ENCODE measurements at regions not wholly inside any gene's neighbourhood (a gene's known extent, or its start where the extent isn't known, plus 50 kb on each side); places are given as distances from the start of the nearest gene placed in this dataset.
"Not testable (repeated sequence)": the region's sequence is repeated elsewhere in the genome, so short reads cannot be mapped to it uniquely, and the experiment has no call there.

GRCh38 chr4:159837071-159837470 lies 734.2 kb downstream of the RAPGEF2 start:
- DNase-seq (ENCODE audit: low read depth) = no peak

GRCh38 chr4:159855731-159856130 lies 752.9 kb downstream of the RAPGEF2 start:
- no peak for DNase-seq (ENCODE audit: low read depth)

- no peak for DNase-seq (ENCODE audit: low read depth)
Measured at GRCh38 chr4:159856451-159856850, 753.6 kb downstream of the RAPGEF2 start.

- no peak for DNase-seq (ENCODE audit: low read depth)
Measured at GRCh38 chr4:159859656-159860148, 756.8 kb downstream of the RAPGEF2 start.

DNA sequence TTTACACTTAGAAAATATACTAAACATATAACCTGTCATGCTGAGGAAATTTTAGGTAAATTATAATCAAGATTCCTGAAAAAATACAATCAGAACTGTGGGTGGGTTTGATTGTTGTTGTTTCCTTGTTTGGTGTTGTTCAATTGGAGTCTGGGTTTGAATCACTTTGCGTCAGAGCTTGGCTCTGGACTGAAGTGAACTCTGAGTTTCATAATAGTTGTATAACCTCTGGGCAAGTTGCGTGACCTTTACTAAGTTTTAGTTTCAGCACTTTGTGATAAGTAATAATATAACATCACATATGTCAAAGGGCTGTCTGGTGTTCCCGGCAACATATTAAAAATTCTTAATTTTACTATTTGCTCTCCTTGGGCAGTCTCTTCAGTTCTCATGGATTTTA lies 758.1 kb downstream of the RAPGEF2 start:
- no peak for DNase-seq (ENCODE audit: low read depth)

DNA sequence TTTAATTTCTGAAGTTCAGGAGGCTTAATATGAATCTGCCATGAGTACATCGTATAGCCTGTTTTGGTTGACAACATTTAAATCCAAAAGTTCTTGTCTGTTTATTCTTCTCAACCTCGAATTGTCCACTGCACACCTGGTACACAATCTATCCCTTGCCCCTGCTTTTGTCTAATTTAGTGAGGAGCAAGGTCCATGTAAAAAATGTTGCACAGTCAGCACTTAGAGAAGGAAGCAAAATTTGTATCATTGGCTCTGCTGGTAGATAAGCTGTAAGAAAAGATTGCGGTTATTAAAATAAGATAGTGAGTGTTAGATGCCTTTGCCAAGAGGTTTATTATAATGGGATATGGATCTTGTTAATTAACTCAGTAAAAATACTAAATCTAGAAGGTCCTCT lies 761.5 kb downstream of the RAPGEF2 start:
- no peak for DNase-seq (ENCODE audit: low read depth)

- DNase-seq (ENCODE audit: low read depth) = no peak
Measured at GRCh38 chr4:159867673-159868072, 764.8 kb downstream of the RAPGEF2 start.

DNA sequence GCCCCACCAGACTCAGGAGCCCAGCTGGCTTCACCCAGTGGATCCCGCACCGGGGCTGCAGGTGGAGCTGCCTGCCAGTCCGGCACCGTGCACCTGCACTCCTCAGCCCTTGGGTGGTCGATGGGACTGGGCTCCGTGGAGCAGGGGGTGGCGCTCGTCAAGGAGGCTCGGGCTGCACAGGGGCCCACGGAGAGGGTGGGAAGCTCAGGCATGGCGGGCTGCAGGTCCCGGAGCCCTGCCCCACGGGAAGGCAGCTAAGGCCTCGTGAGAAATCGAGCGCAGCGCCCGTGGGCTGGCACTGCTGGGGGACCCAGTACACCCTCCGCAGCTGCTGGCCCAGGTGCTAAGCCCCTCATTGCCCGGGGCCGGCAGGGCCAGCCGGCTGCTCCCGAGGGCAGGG lies 766.1 kb downstream of the RAPGEF2 start:
- DNase-seq (ENCODE audit: low read depth) = not testable (repeated sequence)

DNA sequence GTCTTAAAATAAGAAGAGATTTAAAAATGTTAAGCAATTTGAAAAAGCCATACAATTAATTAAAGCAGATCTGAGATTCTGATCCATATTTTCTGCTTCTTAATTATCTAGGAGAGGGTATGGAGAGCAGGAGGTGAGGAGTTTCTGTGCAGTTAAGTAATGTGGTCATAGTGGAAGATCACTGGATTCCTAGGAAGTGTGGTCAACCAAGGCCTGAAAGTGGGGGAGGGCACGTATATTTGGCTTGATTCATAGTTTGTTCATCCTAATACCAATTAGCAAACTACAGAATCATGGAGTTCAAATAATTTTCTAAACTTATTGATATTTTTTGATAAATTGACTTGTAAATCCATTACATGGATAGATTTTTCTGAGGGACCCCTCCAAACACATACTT lies 768.3 kb downstream of the RAPGEF2 start:
- DNase-seq (ENCODE audit: low read depth) = no peak

DNA sequence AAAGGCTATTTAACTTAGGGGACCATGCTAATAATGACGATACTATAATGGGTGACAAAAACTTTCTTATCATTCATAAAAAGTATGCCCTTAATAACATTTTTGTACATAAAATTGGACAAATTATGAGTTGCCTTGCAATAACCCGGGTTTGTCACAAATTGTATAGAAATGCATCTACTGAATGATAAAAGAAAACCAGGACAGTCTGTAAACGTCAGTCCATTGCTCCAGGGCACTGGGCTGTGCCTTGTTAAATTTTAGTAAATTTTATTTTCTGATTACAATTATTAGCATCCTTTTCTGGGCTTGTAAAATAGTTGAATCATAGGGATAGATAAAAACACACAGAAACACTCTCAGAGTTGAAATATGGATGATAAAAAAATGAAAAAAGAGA lies 778.3 kb downstream of the RAPGEF2 start:
- no peak for DNase-seq (ENCODE audit: low read depth)

DNA sequence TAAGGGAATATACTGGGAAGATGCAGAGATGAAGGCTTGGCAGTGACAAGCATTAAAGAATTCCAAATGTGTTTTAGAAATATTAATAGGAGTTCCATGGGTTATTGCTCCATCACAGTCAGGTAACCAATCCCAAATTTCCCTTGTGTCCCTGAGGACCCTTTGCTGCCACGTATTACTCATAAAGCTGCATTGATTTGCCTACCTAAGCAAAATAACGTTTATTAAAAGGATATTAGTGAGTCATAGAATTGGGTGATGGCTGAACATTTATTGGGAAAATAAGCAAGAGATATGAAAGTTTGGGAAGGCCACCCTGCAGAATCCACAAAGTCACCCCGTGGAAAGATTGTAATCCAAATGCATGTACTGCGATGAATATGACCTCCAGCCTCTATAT lies 782.1 kb downstream of the RAPGEF2 start:
- no peak for DNase-seq (ENCODE audit: low read depth)

DNA sequence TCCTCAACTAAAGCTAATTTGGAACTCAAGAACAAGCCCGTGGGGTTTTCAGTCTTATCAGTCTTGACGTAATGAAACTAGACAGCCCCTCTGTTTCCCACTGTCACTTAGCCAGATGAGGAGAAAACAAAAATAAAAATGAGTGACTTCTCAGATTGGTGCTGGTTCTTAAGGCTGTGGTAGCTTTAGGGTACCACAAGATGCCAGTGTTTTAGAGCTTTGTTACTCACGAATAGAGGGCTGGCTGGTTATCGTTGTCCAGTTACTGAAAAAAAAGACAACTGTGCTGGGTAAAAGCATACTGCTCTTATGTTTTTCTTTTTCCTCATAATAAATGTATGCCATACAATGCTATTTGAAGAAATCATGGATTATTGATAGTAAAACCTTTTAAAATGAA lies 796.7 kb downstream of the RAPGEF2 start:
- no peak for DNase-seq (ENCODE audit: low read depth)

DNA sequence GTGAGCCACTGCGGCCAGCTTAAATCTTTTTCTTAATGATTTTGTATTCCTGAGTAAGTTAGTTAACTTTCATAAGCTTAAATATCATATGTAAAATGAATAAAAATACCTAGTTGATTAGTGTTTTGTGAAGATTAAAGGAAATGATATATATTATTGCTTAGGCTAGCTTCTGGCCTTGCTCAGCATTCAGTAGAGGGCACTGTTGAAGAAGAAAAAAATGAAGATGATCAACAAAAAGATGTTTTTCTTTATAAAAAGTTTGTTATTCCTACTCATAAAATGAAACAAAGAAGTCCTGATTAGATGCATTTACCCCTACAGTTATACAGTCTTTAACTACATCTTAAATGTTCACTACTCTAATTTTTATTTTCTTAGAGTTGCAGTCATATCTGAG lies 797.7 kb downstream of the RAPGEF2 start:
- DNase-seq (ENCODE audit: low read depth) = no peak

DNA sequence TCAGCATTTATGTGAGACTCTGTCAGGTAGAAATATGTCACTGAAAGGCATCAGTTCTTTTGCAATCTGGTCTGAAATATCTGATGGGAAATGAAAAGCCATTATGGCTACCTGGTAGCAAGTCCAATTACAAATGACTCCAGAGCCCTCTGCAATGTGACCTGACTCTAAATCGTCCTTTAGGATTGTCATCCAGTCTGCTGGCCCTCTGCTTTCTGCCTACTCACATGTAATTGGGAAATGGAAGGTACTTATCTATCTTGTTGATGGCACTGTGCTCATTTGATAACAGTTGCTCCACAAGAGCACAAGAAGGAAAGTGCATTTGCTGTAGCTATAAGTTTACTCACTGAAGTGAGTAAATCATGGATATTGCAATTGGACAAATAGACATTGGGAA lies 799.8 kb downstream of the RAPGEF2 start:
- DNase-seq (ENCODE audit: low read depth) = no peak

DNA sequence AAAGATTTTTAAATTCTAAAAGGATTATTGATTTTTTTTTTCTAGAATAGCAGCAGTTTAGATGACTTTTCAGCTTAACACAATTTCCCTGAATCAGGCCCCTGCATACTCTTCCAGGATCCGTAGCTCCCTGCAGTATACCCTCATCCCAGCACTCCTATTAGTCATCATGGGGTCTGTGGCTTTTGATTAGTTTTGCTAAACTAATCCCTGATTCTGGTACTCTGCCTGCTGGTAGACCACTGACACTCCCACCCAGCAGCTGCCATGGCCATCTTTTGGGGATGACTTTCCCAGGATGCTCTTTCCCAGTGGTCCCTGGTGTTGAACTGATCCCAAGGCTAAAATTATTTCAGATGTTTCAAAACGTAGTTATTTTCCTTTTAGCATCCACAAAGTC lies 802.0 kb downstream of the RAPGEF2 start:
- DNase-seq (ENCODE audit: low read depth) = no peak

GRCh38 chr4:159906051-159906450 lies 803.2 kb downstream of the RAPGEF2 start:
- DNase-seq (ENCODE audit: low read depth) = no peak

DNA sequence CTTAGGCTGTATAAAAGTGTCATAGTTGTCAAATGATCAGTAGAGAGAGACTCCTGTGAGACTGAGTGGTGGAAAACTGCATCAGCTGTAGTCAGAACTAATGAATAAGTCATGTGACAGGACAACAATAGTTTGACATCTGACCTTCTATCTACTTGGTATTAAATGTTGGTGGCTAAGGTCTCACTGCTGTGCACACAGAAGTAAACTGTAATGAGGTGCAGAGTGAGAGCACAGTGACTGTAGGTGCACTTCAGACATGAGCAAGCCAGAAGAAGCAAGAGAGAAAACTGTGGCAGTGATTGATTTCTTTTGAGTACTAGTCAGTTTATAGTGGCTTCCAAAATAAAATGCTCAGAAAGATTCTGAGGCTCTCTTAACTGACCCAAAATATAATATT lies 803.6 kb downstream of the RAPGEF2 start:
- DNase-seq (ENCODE audit: low read depth) = no peak

GRCh38 chr4:159910721-159911120 lies 807.8 kb downstream of the RAPGEF2 start:
- DNase-seq (ENCODE audit: low read depth) = no peak

GRCh38 chr4:159922119-159922518 lies 819.2 kb downstream of the RAPGEF2 start:
- DNase-seq (ENCODE audit: low read depth) = no peak

GRCh38 chr4:159925770-159926169 lies 822.9 kb downstream of the RAPGEF2 start:
- DNase-seq (ENCODE audit: low read depth) = no peak

- no peak for DNase-seq (ENCODE audit: low read depth)
Measured at GRCh38 chr4:159926871-159927270, 824.0 kb downstream of the RAPGEF2 start.

DNA sequence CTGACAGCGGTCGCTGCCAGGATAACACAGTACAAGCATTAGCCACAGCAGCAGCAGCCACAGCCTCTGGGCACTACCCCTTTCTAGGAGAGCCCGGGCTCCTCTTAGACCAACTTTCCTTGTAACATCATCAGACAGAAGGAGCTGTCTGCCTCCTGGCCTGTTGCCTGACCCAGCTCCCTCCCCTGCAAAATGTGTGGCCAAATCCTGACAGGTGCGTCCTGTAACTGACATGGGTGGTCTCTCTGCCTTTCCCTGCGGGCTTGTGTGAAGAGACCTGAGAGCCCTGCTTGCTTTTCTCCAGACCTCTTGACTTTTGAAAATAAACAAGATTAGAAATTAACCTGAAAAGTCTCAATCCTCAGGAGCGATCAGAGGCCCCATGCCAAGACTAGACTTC lies 824.9 kb downstream of the RAPGEF2 start:
- DNase-seq (ENCODE audit: low read depth) = no peak

- not testable (repeated sequence) for DNase-seq (ENCODE audit: low read depth)
Measured at GRCh38 chr4:159934602-159935001, 831.7 kb downstream of the RAPGEF2 start.

DNA sequence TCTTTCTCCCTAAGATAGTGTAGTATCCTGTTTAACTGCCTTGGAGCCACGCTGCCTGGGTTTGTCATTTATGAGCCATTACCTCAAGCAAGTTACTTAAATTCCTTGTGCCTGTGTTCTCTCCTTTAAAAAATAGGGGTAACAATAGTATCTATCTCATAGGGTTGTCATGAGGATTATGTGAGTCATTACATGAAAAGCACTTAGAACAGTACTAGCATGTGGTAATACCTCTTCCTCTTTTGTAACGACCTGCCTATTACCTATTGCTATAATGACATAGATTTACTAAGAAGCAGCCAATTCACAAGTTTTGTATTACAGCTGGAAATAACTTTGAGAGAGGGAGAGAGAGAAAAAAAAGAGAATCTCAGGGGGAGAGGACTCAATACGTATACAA lies 834.7 kb downstream of the RAPGEF2 start:
- no peak for DNase-seq (ENCODE audit: low read depth)

GRCh38 chr4:159939681-159940080 lies 836.8 kb downstream of the RAPGEF2 start:
- DNase-seq (ENCODE audit: low read depth) = not testable (repeated sequence)
